HL-60 (cell line): ENCODE measurements at regions not wholly inside any gene's neighbourhood (a gene's known extent, or its start where the extent isn't known, plus 50 kb on each side); places are given as distances from the start of the nearest gene placed in this dataset.

Experiments used
- DNase-seq, 2 experiments: peaks; one replicate each; pipeline ENCODE4 v3.0.0-alpha.2; 2010 to 2020; ENCODE audit warnings: low read depth in 1 of 2, low spot score in 1 of 2
- H3K27ac ChIP-seq: fragments of 250-450 bp; sonication (Bioruptor Pico); replicated peaks from 2 replicates; pipeline ENCODE4 v1.5.1; 2020; ENCODE audit warnings: mild to moderate bottlenecking, moderate library complexity
- H3K27me3 ChIP-seq: fragments of 250-450 bp; sonication (Bioruptor Pico); 2 replicates; pipeline ENCODE4 v1.5.1; 2021; ENCODE audit warnings: mild to moderate bottlenecking, moderate library complexity; ENCODE audit not compliant: insufficient read depth, poor library complexity, severe bottlenecking
- H3K4me3 ChIP-seq: replicated peaks from 2 replicates; pipeline ENCODE4 v1.5.1; 2011; ENCODE audit warnings: mild to moderate bottlenecking, control low read depth, low read length; ENCODE audit not compliant: insufficient read depth
- GABPA ChIP-seq: IDR thresholded peaks from 2 replicates; pipeline ENCODE4 v1.6.1; 2012; ENCODE audit warnings: low read depth
- POLR2AphosphoS5 ChIP-seq: IDR thresholded peaks from 2 replicates; pipeline ENCODE4 v1.6.1; 2012; ENCODE audit warnings: low read depth
- SPI1 ChIP-seq: IDR thresholded peaks from 2 replicates; pipeline ENCODE4 v1.6.1; 2012; ENCODE audit warnings: low read depth, mild to moderate bottlenecking, borderline replicate concordance
- TF ChIP-seq, protein P1 (sequence below): IDR thresholded peaks from one replicate; pipeline ENCODE4 v1.5.1; 2011; ENCODE audit warnings: low read length, control low read depth, inconsistent platforms; ENCODE audit not compliant: insufficient read depth
- TF ChIP-seq, protein P2 (sequence below): IDR thresholded peaks from 2 replicates; pipeline ENCODE4 v1.6.1; 2012; ENCODE audit warnings: low read depth; ENCODE audit not compliant: insufficient replicate concordance

DNA sequence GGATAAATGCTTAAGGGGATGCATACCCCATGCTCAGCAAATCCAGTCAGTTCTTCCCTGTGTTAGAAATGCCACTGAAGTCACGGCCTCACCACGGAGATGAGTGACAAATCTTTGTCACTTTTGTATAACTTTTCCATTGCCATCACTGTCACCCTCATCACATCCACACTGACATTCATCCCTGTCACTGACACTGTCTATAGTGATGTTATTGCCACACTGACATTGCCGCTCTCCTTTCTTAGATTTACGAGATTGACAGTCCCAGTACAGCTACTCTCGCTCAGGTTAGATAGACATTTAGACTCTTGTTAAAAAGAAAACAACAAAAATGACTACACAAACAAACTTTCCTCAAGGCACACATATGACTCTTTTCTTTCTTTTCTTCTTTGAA is 910.7 kb upstream of the CNTN5 start:
- TF ChIP-seq POLR2AphosphoS5 (no peak), GABPA (no peak), SPI1 (no peak)
- TF ChIP-seq, protein P1, sequence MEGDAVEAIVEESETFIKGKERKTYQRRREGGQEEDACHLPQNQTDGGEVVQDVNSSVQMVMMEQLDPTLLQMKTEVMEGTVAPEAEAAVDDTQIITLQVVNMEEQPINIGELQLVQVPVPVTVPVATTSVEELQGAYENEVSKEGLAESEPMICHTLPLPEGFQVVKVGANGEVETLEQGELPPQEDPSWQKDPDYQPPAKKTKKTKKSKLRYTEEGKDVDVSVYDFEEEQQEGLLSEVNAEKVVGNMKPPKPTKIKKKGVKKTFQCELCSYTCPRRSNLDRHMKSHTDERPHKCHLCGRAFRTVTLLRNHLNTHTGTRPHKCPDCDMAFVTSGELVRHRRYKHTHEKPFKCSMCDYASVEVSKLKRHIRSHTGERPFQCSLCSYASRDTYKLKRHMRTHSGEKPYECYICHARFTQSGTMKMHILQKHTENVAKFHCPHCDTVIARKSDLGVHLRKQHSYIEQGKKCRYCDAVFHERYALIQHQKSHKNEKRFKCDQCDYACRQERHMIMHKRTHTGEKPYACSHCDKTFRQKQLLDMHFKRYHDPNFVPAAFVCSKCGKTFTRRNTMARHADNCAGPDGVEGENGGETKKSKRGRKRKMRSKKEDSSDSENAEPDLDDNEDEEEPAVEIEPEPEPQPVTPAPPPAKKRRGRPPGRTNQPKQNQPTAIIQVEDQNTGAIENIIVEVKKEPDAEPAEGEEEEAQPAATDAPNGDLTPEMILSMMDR, result no peak
- TF ChIP-seq, protein P2, sequence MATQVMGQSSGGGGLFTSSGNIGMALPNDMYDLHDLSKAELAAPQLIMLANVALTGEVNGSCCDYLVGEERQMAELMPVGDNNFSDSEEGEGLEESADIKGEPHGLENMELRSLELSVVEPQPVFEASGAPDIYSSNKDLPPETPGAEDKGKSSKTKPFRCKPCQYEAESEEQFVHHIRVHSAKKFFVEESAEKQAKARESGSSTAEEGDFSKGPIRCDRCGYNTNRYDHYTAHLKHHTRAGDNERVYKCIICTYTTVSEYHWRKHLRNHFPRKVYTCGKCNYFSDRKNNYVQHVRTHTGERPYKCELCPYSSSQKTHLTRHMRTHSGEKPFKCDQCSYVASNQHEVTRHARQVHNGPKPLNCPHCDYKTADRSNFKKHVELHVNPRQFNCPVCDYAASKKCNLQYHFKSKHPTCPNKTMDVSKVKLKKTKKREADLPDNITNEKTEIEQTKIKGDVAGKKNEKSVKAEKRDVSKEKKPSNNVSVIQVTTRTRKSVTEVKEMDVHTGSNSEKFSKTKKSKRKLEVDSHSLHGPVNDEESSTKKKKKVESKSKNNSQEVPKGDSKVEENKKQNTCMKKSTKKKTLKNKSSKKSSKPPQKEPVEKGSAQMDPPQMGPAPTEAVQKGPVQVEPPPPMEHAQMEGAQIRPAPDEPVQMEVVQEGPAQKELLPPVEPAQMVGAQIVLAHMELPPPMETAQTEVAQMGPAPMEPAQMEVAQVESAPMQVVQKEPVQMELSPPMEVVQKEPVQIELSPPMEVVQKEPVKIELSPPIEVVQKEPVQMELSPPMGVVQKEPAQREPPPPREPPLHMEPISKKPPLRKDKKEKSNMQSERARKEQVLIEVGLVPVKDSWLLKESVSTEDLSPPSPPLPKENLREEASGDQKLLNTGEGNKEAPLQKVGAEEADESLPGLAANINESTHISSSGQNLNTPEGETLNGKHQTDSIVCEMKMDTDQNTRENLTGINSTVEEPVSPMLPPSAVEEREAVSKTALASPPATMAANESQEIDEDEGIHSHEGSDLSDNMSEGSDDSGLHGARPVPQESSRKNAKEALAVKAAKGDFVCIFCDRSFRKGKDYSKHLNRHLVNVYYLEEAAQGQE, result no peak
- DNase-seq, result no peak

DNA sequence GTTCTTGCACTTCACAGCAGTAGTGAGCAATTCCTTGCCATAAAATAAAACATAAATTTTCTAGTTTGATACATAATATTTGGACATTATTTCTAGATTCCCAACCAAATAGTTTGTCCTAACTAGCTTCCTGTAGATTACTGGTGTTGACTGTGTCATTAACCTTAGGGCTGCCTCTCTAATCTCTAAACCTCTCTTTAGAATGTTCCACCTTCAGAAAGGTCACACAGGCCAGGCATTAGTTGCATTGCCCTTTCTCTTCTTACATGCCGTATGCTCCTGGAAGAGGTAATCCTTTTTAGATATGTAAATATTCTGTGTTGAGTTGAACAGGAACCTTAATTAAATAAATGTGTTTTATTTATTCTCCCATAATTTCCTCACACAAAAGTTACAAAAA is 904.9 kb upstream of the CNTN5 start:
- H3K27ac ChIP-seq, result no peak overlapping the region
- H3K27me3 ChIP-seq, result no peaks in the 10 kb centered on the region
- DNase-seq, result no peak
- no peak for TF ChIP-seq GABPA
- no peak for TF ChIP-seq SPI1
- TF ChIP-seq, protein P2, result no peak
- TF ChIP-seq, protein P1, result no peak
- no peak for TF ChIP-seq POLR2AphosphoS5
- no peak overlapping the region for H3K4me3 ChIP-seq

More for the DNA sequence above, 910.7 kb upstream of the CNTN5 start:
- Histone ChIP-seq H3K27ac (no peak overlapping the region), H3K4me3 (no peak overlapping the region), H3K27me3 (no peaks in the 10 kb centered on the region)

DNA sequence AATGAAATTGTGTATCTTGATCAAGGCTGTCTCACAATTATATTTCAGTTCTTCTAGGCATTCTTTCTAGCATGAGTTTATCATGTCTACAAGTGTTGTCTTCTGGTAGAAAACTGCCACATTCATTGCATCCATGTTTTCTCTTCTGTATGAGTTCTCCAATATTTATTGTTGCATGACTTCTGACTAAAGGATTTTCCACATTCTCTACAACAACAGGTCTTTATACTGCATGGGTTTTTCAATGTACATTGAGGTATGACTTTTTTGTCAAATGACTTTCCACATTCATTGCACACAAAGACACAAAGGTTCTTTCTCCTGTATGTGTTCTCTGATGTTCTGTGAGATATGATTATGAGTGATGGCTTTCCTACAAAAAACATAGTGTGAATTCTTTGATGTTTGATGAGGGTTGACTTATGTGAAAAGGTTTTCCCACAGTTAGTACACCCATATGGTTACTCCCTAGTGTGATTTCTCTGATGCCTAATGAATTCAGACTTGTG is 890.6 kb upstream of the CNTN5 start:
- TF ChIP-seq POLR2AphosphoS5 (no peak), GABPA (no peak), SPI1 (no peak)
- TF ChIP-seq, protein P1, result no peak
- TF ChIP-seq, protein P2, result no peak
- no peaks in the 10 kb centered on the region for H3K27me3 ChIP-seq
- no peak for DNase-seq
- H3K4me3 ChIP-seq, result no peak overlapping the region
- H3K27ac ChIP-seq, result no peak overlapping the region
